GM21423 (cell line): ENCODE measurements at regions not wholly inside any gene's neighbourhood (a gene's known extent, or its start where the extent isn't known, plus 50 kb on each side); places are given as distances from the start of the nearest gene placed in this dataset.
"Not testable (repeated sequence)": the region's sequence is repeated elsewhere in the genome, so short reads cannot be mapped to it uniquely, and the experiment has no call there.

Experiments used
- ATAC-seq: cut with Tn5 transposase; IDR thresholded peaks from one replicate; pipeline ENCODE4 v1.9.1; 2021; ENCODE audit warnings: mild to moderate bottlenecking, moderate library complexity; ENCODE audit not compliant: unreplicated experiment

DNA sequence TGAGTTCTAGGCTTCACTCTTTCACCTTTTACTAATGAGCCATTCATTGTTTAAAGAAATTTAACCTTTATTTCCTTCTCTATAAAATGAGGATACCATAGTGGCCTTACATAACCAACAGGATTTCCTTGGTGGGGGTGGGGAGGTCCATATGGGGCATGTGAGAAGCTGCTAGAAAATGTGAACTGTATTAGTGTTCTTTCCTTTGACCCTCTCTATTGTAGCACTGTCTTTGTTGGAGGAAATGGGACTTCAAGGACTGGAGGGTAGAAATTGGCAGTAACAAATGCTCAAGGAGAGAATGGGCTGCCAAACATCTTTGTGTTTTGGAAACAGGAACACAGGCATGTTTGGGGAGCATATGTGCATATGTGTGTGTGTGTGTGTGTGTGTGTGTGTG is 468.7 kb upstream of the ZEB2 start:
- ATAC-seq: no peak

GRCh38 chr2:144986691-144987090 is 466.8 kb upstream of the ZEB2 start:
- no peak for ATAC-seq

GRCh38 chr2:144984038-144984437 is 464.1 kb upstream of the ZEB2 start:
- ATAC-seq: no peak

DNA sequence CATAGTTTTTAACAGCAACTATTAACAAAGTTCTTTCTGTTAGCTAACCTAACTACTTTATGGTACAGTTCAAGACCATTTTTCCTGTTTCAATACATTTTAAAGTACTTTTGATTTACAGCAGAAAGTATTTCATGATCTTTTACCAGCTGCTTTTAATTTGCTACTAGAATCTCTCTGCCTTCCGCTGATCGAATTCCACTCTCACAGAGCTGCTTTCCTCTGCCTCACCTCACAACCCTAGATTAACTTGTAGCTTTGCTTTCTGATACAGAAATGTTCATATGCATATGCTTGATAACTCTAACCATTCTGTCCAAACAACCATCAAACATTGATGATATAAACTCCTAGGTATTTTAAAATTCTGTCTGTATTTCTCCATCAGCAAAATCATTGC is 463.2 kb upstream of the ZEB2 start:
- no peak for ATAC-seq

- ATAC-seq: no peak
Observed at GRCh38 chr2:144982481-144982880, 462.6 kb upstream of the ZEB2 start.

DNA sequence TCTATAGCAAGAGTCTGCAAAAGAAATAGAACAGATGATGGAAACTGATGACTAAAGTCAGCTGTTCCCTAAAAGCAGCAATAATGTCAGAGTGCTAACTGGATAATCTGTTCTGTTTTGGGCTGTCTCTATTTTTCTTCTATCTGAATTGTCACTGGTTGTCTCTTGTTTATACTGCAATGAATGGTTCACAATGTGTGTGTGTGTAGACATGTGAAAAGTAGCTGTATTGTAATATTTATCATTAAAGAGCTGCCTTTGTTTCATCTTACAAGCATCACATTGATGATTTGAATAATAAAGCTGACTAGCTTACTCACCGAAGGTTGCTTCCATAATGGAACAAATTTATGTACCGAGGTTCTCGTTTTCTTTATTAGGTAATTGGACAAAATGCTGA is 456.0 kb upstream of the ZEB2 start:
- ATAC-seq: no peak

- ATAC-seq: no peak
Observed at GRCh38 chr2:144972676-144973075, 452.8 kb upstream of the ZEB2 start.

GRCh38 chr2:144971786-144972335 is 451.9 kb upstream of the ZEB2 start:
- ATAC-seq: no peak

- ATAC-seq: not testable (repeated sequence)
Observed at GRCh38 chr2:144970410-144970809, 450.5 kb upstream of the ZEB2 start.

DNA sequence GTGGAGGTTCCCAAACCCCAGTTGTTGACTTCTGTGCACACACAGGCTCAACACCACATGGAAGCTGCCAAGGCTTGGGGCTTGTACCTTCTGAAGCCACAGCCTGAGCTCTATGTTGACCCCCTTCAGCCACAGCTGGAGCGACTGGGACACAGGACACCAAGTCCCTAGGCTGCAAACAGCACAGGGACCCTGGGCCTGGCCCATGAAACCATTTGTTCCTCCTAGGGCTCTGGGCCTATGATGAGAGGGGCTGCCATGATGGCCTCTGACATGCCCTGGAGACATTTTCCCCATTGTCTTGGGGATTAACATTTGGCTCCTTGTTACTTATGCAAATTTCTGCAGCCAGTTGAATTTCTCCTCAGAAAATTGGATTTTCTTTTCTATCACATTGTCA is 449.6 kb upstream of the ZEB2 start:
- not testable (repeated sequence) for ATAC-seq

GRCh38 chr2:144967961-144968360 is 448.0 kb upstream of the ZEB2 start:
- no peak for ATAC-seq

GRCh38 chr2:144965172-144965571 is 445.3 kb upstream of the ZEB2 start:
- ATAC-seq: no peak

DNA sequence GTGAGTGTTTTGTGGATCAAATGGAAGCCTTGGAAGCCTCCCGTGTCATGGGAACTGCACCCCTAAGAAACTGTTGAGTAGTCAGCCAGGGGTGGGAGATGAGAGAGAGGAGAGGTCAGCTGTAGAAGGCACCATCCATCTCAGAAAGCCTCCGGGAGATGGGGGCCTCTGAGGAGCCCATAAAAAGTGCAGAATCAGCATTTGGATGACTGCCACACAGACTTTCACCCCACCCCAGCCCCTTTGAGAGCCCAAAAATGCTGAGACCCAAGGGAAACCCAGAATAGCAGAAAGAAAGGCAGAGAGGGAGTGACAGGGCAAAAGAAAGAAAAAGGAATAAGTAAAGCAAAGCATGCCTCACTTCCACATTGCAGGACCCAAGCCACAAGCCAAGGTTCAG is 443.1 kb upstream of the ZEB2 start:
- ATAC-seq: no peak

DNA sequence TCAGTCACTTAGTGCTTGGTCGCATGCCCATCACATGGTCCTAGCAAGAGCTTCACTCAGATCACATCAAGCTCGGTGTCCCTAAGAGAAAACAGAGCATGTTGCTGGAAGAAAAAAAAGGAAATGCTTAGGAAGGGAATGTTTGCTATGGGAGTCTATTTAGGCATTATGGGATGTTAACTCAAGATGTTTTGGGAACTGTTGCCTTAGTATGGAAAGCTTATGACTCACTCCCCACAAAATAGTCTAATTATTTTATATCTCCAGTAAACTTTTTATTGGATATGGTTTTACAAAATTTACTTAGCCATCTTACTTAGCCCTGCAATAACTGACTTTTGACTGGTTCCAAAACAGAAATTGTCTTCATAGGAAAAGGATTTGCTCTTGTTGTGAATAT is 439.5 kb upstream of the ZEB2 start:
- no peak for ATAC-seq

- no peak for ATAC-seq
Observed at GRCh38 chr2:144950899-144951560, 431.1 kb upstream of the ZEB2 start.

DNA sequence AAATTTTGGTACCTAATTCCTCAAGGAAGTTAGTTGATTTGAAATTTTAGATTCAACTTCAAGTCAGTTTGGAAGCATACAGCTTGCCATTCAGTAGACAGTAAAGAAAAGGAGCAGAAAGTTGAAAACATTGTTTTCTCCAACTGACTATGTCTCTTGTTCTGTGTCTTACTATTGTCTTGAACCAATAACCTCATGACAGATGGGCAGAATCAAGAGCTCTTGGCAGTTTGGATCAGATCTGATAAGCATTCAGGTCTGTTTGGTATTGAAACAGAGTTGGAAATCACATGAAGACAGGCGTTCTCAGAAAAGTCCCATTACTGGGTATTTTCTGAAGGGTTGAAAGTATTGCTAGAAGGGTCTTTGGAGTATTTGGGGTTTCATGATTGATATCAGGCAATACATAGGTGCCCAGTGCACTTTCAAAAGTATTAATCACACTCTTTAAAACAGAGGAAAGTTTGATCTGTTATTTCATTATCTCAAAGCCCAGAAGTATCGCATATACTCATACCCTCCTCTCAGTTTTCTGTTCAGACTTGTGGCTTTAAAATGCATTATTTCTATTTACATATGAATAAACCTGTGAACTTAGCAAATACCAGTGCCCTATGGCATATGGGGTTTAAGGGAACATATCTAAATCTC is 428.4 kb upstream of the ZEB2 start:
- ATAC-seq: no peak

DNA sequence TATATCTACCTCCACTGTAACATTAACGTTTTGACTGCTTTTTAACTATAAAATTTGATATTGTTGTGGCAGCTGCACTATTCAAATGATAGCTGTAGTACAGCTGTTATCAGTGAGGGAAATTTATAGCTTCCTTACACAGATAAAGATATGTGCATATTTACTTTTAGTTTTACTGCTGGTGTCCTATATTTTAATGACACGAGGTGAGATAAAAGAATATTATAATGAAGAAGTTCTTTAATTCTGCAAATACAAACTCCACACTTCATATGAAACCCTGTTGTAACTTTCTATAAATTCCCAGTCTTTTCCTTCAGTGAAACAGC is 427.8 kb upstream of the ZEB2 start:
- no peak for ATAC-seq

DNA sequence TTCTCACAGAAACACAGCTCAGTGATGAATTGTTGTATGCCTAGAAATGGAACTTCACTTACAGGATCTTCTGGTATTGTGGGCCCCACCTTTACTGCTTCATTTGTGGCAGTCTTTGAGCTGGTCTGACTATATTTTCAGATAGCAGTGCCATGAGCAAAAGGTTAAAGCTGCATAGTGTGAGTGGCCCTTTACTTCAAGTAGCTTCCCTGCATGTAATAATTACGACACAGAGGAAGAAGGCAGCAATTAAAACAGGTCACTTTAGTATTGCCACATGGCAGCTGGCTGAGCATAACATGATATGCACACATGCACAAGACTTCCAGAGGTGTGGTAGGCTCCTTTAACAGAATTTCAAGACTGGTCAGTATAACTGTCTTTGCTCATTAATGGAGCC is 426.3 kb upstream of the ZEB2 start:
- no peak for ATAC-seq

DNA sequence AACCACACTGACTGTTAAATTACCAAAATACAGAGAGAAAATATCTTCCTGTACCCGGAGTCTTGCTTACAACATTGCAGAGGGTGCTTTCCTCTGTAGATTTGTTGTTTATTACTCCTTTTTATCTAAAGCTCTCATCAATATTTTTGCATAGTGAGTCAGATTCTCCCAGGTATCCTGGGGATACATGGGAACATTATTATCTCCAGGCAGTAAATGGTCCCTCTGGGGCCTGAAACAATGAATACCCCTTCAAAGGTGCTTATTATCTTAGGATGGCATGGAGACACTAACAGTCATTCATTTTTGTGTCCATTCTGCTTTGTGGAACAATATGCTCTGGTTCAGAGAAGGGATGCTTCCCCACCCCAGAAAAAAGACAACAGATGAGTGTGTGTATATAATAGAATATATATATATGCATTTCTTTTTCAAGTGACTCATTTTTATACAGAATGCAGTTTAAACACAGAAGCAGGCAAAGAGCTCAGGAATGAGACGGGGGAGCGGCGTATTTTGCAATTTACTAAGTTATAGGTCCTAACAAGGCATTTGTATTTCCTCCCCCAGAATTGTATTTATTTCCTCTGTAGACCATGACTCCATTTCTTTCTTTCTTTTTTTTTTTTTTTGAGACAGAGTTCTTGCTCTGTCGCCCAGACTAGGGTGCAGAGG is 424.8 kb upstream of the ZEB2 start:
- ATAC-seq: no peak

DNA sequence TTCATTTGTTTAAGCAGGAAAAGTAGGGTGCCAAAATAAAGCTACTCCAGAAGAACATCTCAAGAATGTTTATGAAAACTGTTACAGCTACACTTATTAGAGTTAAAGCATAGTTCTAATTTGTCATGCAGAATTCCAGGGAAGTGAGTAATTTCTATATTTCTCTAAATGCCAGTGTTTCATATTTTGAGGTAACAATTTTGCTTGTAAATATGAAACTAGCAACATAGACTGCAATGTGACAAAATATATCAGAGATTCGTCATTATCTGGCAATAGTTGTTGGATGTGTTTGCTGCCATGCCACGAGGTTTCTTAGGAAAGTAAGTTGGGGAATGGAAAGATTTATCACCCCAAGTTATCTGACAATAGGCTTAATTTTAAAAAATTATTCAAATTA is 424.1 kb upstream of the ZEB2 start:
- no peak for ATAC-seq

DNA sequence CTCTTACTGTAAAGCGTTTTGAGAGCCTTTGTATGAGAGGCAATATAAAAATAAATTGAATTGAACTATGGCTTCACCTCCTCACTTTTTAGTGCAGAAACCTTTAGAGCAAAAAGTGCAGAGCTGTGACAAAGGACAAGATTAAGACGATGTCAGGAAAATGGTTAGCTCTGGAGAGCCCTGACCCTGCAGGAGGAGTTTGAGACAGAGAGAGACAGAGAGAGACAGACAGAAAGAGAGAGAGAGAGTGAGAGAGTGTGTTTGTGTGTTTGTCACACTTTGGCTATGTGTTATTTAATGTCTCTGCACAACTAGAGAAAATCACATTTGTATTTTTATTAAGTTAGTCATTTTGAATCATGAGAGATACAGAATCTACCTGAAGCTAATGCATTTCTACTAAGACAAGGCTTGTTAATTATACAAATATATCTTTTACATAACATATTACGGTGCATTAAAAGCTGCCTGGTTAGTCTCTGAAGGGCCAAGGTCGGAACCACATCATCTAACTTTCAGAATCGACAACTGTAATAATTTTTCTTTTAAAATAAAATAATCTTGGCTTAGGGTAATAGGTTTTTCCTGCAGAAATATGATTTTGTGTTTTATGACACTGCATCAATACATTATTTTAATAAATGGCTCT is 423.5 kb upstream of the ZEB2 start:
- ATAC-seq: no peak
